IMR-90 (cell line): ENCODE measurements at regions not wholly inside any gene's neighbourhood (a gene's known extent, or its start where the extent isn't known, plus 50 kb on each side); places are given as distances from the start of the nearest gene placed in this dataset.

ENCODE experiments used
- ATAC-seq: fragments of 200-7000 bp; cut with Tn5 transposase; 2 replicates; pipeline ENCODE4 v1.9.1; 2020; ENCODE audit warnings: low read depth, mild to moderate bottlenecking, moderate library complexity
- BruUV-seq: library from RNA; stranded (reverse); fragments of 400-500 nt; replicated peaks from 2 replicates; lab custom pipeline; 2021; lab: Mats Ljungman, UMichigan
- CTCF ChIA-PET: fragments of 300-600 bp; formaldehyde crosslinking; extraction: SDS; loops from one replicate; lab custom pipeline; 2021; ENCODE audit warnings: antibody characterized with exemption; lab: Yijun Ruan, JAX
- POLR2A ChIA-PET: fragments of 300-600 bp; sonication (Branson Sonifier 250); formaldehyde crosslinking; loops from one replicate; lab custom pipeline; 2022; ENCODE audit warnings: antibody characterized with exemption; ENCODE audit not compliant: unreplicated experiment; lab: Charles Lee
- DNase-seq: peaks from one replicate; pipeline ENCODE4 v3.0.0; 2013
- H2AFZ ChIP-seq: replicated peaks from 2 replicates; pipeline ENCODE3; 2013; ENCODE audit warnings: low read length, mild to moderate bottlenecking; ENCODE audit not compliant: poor library complexity
- H2AK5ac ChIP-seq: 2 replicates; pipeline ENCODE4 v1.6.1; 2013; ENCODE audit warnings: low read depth, low read length, inconsistent platforms
- H2AK9ac ChIP-seq: replicated peaks from 2 replicates; pipeline ENCODE3; 2013; ENCODE audit warnings: mild to moderate bottlenecking, low read depth, low read length, moderate library complexity; ENCODE audit not compliant: poor library complexity
- H2BK120ac ChIP-seq: 2 replicates; pipeline ENCODE4 v1.6.1; 2013; ENCODE audit warnings: low read depth, low read length, inconsistent platforms
- H2BK15ac ChIP-seq: 3 replicates; pipeline ENCODE4 v1.6.1; 2013; ENCODE audit warnings: low read depth, low read length, inconsistent platforms
- H2BK20ac ChIP-seq: 2 replicates; pipeline ENCODE4 v1.6.1; 2013; ENCODE audit warnings: low read depth, mild to moderate bottlenecking, inconsistent platforms, low read length, moderate library complexity
- H2BK5ac ChIP-seq: 2 replicates; pipeline ENCODE4 v1.6.1; 2013; ENCODE audit warnings: mild to moderate bottlenecking, low read depth, low read length, inconsistent platforms; ENCODE audit not compliant: poor library complexity, severe bottlenecking
- H3K14ac ChIP-seq: replicated peaks from 2 replicates; pipeline ENCODE4 v1.6.1; 2013; ENCODE audit warnings: low read depth, low read length, inconsistent platforms
- H3K18ac ChIP-seq: 2 replicates; pipeline ENCODE4 v1.6.1; 2013; ENCODE audit warnings: low read depth, low read length, control low read depth
- H3K23ac ChIP-seq: 2 replicates; pipeline ENCODE4 v1.6.1; 2013; ENCODE audit warnings: low read depth, low read length, inconsistent platforms
- H3K27ac ChIP-seq: 2 replicates; pipeline ENCODE4 v1.5.1; 2013; ENCODE audit warnings: mild to moderate bottlenecking, control low read depth, low read length; ENCODE audit not compliant: insufficient read depth
- H3K27me3 ChIP-seq: 2 replicates; pipeline ENCODE4 v1.6.1; 2013; ENCODE audit warnings: low read length; ENCODE audit not compliant: control insufficient read depth, insufficient read depth
- H3K36me3 ChIP-seq: 2 replicates; pipeline ENCODE4 v1.6.1; 2013; ENCODE audit warnings: low read length, mixed read lengths; ENCODE audit not compliant: control insufficient read depth, insufficient read depth
- H3K4ac ChIP-seq: 2 replicates; pipeline ENCODE4 v1.6.1; 2013; ENCODE audit warnings: low read depth, low read length, inconsistent platforms
- H3K4me1 ChIP-seq: 2 replicates; pipeline ENCODE4 v1.6.1; 2013; ENCODE audit warnings: low read length, mixed read lengths; ENCODE audit not compliant: control insufficient read depth, insufficient read depth
- H3K4me2 ChIP-seq: 2 replicates; pipeline ENCODE4 v1.6.1; 2013; ENCODE audit warnings: low read depth, mild to moderate bottlenecking, control low read depth, low read length, moderate library complexity
- H3K4me3 ChIP-seq: 2 replicates; pipeline ENCODE4 v1.5.1; 2013; ENCODE audit warnings: low read depth, mild to moderate bottlenecking, control low read depth, low read length, moderate library complexity; ENCODE audit not compliant: insufficient read depth
- H3K56ac ChIP-seq: 2 replicates; pipeline ENCODE4 v1.6.1; 2013; ENCODE audit warnings: low read length, inconsistent platforms; ENCODE audit not compliant: insufficient read depth; ENCODE audit errors: extremely low read depth
- H3K79me1 ChIP-seq, 2 experiments: 2 replicates each; pipeline ENCODE4 v1.6.1; 2013; ENCODE audit warnings: low read length in 2 of 2, inconsistent platforms in 1 of 2, low read depth in 1 of 2
- H3K9ac ChIP-seq: 2 replicates; pipeline ENCODE4 v1.6.1; 2013; ENCODE audit warnings: low read depth, low read length, control low read depth
- H3K9me1 ChIP-seq: 2 replicates; pipeline ENCODE4 v1.6.1; 2013; ENCODE audit warnings: low read length, inconsistent platforms; ENCODE audit not compliant: insufficient read depth
- H3K9me3 ChIP-seq: 2 replicates; pipeline ENCODE4 v1.6.1; 2013; ENCODE audit warnings: low read length; ENCODE audit not compliant: control insufficient read depth, insufficient read depth
- H4K20me1 ChIP-seq: 2 replicates; pipeline ENCODE4 v1.6.1; 2013; ENCODE audit warnings: low read length, inconsistent platforms; ENCODE audit not compliant: insufficient read depth
- H4K5ac ChIP-seq: 2 replicates; pipeline ENCODE4 v1.6.1; 2013; ENCODE audit warnings: mild to moderate bottlenecking, low read depth, low read length, control low read depth
- H4K8ac ChIP-seq, 2 experiments: 2 replicates each; pipeline ENCODE4 v1.6.1; 2013; ENCODE audit warnings: low read depth in 2 of 2, low read length in 2 of 2, control low read depth in 1 of 2, inconsistent platforms in 1 of 2
- H4K91ac ChIP-seq: 2 replicates; pipeline ENCODE4 v1.6.1; 2013; ENCODE audit warnings: low read depth, low read length, inconsistent platforms; ENCODE audit not compliant: insufficient read depth
- BHLHE40 ChIP-seq: fragments of 150-350 bp; IDR thresholded peaks from 2 replicates; pipeline ENCODE4 v1.6.1; 2016; ENCODE audit warnings: mild to moderate bottlenecking, low read depth, low read length
- CEBPB ChIP-seq: IDR thresholded peaks from 2 replicates; pipeline ENCODE4 v1.6.1; 2012; ENCODE audit warnings: low read depth, low read length, improper control_type of control experiment
- CHD1 ChIP-seq: IDR thresholded peaks from 2 replicates; pipeline ENCODE4 v1.6.1; 2012; ENCODE audit warnings: low read depth, low read length, improper control_type of control experiment
- FOS ChIP-seq: fragments of 150-350 bp; IDR thresholded peaks from 2 replicates; pipeline ENCODE4 v1.6.1; 2016; ENCODE audit warnings: low read depth, low read length
- MAFK ChIP-seq: IDR thresholded peaks from 2 replicates; pipeline ENCODE4 v1.6.1; 2012; ENCODE audit warnings: low read depth, low read length, improper control_type of control experiment
- MAZ ChIP-seq: IDR thresholded peaks from 2 replicates; pipeline ENCODE4 v1.6.1; 2012; ENCODE audit warnings: low read depth, mild to moderate bottlenecking, low read length, improper control_type of control experiment, moderate library complexity, borderline replicate concordance
- MXI1 ChIP-seq: IDR thresholded peaks from 2 replicates; pipeline ENCODE4 v1.6.1; 2012; ENCODE audit warnings: low read depth, mild to moderate bottlenecking, low read length, moderate library complexity, borderline replicate concordance
- NFE2L2 ChIP-seq: fragments of 150-350 bp; IDR thresholded peaks from 2 replicates; pipeline ENCODE4 v1.6.1; 2016; ENCODE audit warnings: low read depth, mild to moderate bottlenecking, low read length
- POLR2A ChIP-seq: IDR thresholded peaks from 2 replicates; pipeline ENCODE4 v1.6.1; 2012; ENCODE audit warnings: mild to moderate bottlenecking, low read depth, low read length
- RAD21 ChIP-seq: IDR thresholded peaks from 2 replicates; pipeline ENCODE4 v1.6.1; 2012; ENCODE audit warnings: low read length, improper control_type of control experiment
- RCOR1 ChIP-seq: IDR thresholded peaks from 2 replicates; pipeline ENCODE4 v1.6.1; 2012; ENCODE audit warnings: mild to moderate bottlenecking, low read length, improper control_type of control experiment; ENCODE audit not compliant: insufficient replicate concordance
- RFX5 ChIP-seq: IDR thresholded peaks from 2 replicates; pipeline ENCODE4 v1.8.0; 2012; ENCODE audit warnings: low read depth, mild to moderate bottlenecking, low read length, moderate library complexity
- SMC3 ChIP-seq: fragments of 150-350 bp; IDR thresholded peaks from 2 replicates; pipeline ENCODE4 v1.6.1; 2016; ENCODE audit warnings: low read depth, mild to moderate bottlenecking, antibody characterized with exemption, low read length, moderate library complexity
- WGBS, 2 experiments: methylation state at CpG; one replicate each; pipeline versions ENCODE4 v1.1.5 to v1.1.7; 2013; ENCODE audit warnings: missing lambda C conversion rate in 2 of 2; ENCODE audit not compliant: insufficient read length in 1 of 2; ENCODE audit errors: extremely low coverage in 2 of 2; 5-methylcytosine and 5-hydroxymethylcytosine counted together
- dilution Hi-C: fragments of 300-500 bp; cut with HindIII; formaldehyde crosslinking; loops from one replicate; pipeline ENCODE4 v1.14.3; 2018; ENCODE audit warnings: low sequenced_read_pairs; ENCODE audit not compliant: unreplicated experiment
- in situ Hi-C: fragments of 300-500 bp; cut with MboI; formaldehyde crosslinking; loops from 3 replicates; pipeline ENCODE4 v1.14.3; 2019; ENCODE audit warnings: low sequenced_read_pairs, inconsistent platforms, mixed read lengths
- intact Hi-C: fragments of 100-400 bp; cut with micrococcal nuclease; formaldehyde crosslinking; loops from 2 replicates; pipeline ENCODE4 v1.10.0; 2022
- TF ChIP-seq, protein P1 (sequence below): fragments of 150-350 bp; IDR thresholded peaks from 2 replicates; pipeline ENCODE4 v1.6.1; 2017; ENCODE audit warnings: mild to moderate bottlenecking, antibody characterized with exemption, low read length, low read depth
- TF ChIP-seq, protein P2 (sequence below): conservative IDR thresholded peaks from 2 replicates; pipeline ENCODE4 v1.5.1; 2012; ENCODE audit warnings: mild to moderate bottlenecking, low read depth, low read length, improper control_type of control experiment
- TF ChIP-seq, protein P3 (sequence below): fragments of 150-350 bp; IDR thresholded peaks from 2 replicates; pipeline ENCODE4 v1.6.1; 2016; ENCODE audit warnings: low read depth, mild to moderate bottlenecking, low read length, moderate library complexity, borderline replicate concordance

DNA sequence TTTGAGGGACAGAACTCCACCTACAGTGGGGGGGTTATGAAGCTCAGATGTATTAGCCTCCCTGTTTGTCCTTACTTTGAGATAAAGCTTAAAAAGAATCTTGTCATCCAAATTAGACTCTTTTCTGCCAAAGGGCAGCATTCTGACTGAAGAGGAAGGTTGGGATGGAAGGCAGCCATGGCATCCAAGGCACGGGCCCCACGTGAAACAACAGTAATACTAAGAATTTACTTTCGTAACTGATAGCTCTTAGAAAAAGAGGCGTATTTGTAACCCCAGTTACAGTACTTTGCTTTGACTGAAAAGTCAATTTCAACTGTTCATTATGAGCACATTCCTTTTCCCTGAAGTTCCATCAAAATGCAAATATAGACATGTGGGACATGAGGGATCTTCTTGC, 168.5 kb downstream of the ARRDC3 start:
- no peak for DNase-seq
- in situ Hi-C loops, result no loop called here

More for the DNA sequence above, 168.5 kb downstream of the ARRDC3 start:
- dilution Hi-C loops, result no loop called here
- H2BK120ac ChIP-seq, result no peak overlapping the region
- H4K91ac ChIP-seq, result no peak overlapping the region
- H3K14ac ChIP-seq, result no peak overlapping the region
- no peak overlapping the region for H3K18ac ChIP-seq
- H2BK20ac ChIP-seq, result peak overlapping the region; percentile 57
- no peak overlapping the region for H3K4me2 ChIP-seq
- H3K4me1 ChIP-seq, result peaks cover 7% of the 10 kb centered on the region
- H3K9me1 ChIP-seq, result no peaks in the 10 kb centered on the region
- no peak overlapping the region for H3K4me3 ChIP-seq
- no peaks in the 10 kb centered on the region for H3K36me3 ChIP-seq
- intact Hi-C loops, result loop anchor here (5.0 kb wide), 1 partner anchor 168 kb away; the partner anchor contains the start of gene ARRDC3
- no peaks in the 10 kb centered on the region for H3K9me3 ChIP-seq
- no peak overlapping the region for H2BK5ac ChIP-seq
- H4K20me1 ChIP-seq, result no peaks in the 10 kb centered on the region
- ChIA-PET POLR2A (no interaction called here), CTCF (no interaction called here)
- no peaks in the 10 kb centered on the region for H3K27me3 ChIP-seq
- H3K4ac ChIP-seq, result no peak overlapping the region
- H2AFZ ChIP-seq, result no peak overlapping the region
- TF ChIP-seq SMC3 (no peak), RFX5 (no peak), MXI1 (no peak), CEBPB (no peak), MAFK (no peak), NFE2L2 (no peak), RAD21 (no peak), CHD1 (no peak), RCOR1 (no peak), POLR2A (no peak), BHLHE40 (no peak), FOS (no peak), MAZ (no peak)
- TF ChIP-seq, protein P1, sequence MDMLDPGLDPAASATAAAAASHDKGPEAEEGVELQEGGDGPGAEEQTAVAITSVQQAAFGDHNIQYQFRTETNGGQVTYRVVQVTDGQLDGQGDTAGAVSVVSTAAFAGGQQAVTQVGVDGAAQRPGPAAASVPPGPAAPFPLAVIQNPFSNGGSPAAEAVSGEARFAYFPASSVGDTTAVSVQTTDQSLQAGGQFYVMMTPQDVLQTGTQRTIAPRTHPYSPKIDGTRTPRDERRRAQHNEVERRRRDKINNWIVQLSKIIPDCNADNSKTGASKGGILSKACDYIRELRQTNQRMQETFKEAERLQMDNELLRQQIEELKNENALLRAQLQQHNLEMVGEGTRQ, result no peak
- TF ChIP-seq, protein P2, sequence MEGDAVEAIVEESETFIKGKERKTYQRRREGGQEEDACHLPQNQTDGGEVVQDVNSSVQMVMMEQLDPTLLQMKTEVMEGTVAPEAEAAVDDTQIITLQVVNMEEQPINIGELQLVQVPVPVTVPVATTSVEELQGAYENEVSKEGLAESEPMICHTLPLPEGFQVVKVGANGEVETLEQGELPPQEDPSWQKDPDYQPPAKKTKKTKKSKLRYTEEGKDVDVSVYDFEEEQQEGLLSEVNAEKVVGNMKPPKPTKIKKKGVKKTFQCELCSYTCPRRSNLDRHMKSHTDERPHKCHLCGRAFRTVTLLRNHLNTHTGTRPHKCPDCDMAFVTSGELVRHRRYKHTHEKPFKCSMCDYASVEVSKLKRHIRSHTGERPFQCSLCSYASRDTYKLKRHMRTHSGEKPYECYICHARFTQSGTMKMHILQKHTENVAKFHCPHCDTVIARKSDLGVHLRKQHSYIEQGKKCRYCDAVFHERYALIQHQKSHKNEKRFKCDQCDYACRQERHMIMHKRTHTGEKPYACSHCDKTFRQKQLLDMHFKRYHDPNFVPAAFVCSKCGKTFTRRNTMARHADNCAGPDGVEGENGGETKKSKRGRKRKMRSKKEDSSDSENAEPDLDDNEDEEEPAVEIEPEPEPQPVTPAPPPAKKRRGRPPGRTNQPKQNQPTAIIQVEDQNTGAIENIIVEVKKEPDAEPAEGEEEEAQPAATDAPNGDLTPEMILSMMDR, result no peak
- TF ChIP-seq, protein P3, sequence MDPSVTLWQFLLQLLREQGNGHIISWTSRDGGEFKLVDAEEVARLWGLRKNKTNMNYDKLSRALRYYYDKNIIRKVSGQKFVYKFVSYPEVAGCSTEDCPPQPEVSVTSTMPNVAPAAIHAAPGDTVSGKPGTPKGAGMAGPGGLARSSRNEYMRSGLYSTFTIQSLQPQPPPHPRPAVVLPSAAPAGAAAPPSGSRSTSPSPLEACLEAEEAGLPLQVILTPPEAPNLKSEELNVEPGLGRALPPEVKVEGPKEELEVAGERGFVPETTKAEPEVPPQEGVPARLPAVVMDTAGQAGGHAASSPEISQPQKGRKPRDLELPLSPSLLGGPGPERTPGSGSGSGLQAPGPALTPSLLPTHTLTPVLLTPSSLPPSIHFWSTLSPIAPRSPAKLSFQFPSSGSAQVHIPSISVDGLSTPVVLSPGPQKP, result no peak
- no peak for ATAC-seq
- BruUV-seq, result no TSS peak
- no peak overlapping the region for H3K9ac ChIP-seq
- H3K79me1 ChIP-seq, result no peaks in the 10 kb centered on the region
- H4K8ac ChIP-seq, result no peak overlapping the region
- no peak overlapping the region for H2AK5ac ChIP-seq
- no peak overlapping the region for H4K5ac ChIP-seq
- H2AK9ac ChIP-seq, result no peak overlapping the region
- no peak overlapping the region; the same call in 2 of the 3 replicates for H2BK15ac ChIP-seq
- WGBS, 2 experiments, result no CpG with 5 or more reads among the region's 4 CpGs
- H3K23ac ChIP-seq, result no peak overlapping the region
- H3K56ac ChIP-seq, result no peak overlapping the region
- H3K27ac ChIP-seq, result no peak overlapping the region
